ENCODE measurements at regions not wholly inside any gene's neighbourhood (a gene's known extent, or its start where the extent isn't known, plus 50 kb on each side); places are given as distances from the start of the nearest gene placed in this dataset.

GRCh38 chr2:33672896-33673295 is 73.8 kb upstream of the FAM98A start:
- DNase-seq (ENCODE audit: low read depth) = no peak
- TF ChIP-seq, protein P1, sequence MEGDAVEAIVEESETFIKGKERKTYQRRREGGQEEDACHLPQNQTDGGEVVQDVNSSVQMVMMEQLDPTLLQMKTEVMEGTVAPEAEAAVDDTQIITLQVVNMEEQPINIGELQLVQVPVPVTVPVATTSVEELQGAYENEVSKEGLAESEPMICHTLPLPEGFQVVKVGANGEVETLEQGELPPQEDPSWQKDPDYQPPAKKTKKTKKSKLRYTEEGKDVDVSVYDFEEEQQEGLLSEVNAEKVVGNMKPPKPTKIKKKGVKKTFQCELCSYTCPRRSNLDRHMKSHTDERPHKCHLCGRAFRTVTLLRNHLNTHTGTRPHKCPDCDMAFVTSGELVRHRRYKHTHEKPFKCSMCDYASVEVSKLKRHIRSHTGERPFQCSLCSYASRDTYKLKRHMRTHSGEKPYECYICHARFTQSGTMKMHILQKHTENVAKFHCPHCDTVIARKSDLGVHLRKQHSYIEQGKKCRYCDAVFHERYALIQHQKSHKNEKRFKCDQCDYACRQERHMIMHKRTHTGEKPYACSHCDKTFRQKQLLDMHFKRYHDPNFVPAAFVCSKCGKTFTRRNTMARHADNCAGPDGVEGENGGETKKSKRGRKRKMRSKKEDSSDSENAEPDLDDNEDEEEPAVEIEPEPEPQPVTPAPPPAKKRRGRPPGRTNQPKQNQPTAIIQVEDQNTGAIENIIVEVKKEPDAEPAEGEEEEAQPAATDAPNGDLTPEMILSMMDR (IDR thresholded peaks at IDR 0.05; ENCODE audit: insufficient read depth, low read depth, low read length, missing control alignments) = no peak
- H3K4me3 ChIP-seq (ENCODE audit: low read length) = no peak overlapping the region

DNA sequence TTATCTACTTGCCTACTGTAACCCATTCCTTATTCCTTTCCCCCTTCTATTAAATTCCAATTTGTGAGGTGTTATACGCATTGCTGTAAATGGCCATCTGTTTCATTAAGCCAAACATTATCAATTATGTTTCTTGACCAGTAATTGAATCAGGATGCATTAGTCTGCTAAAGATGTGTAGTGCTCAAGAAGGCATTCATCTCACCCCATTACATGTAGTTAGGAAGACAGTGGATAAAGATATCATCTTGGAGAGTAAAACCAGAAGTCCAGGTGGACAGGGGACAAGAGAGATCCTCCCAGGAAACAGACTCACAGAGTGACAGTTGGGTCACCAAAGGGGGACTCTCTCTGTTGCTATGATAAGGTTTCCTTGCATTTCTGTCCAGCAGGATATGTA is 73.3 kb upstream of the FAM98A start:
- no peak for DNase-seq (ENCODE audit: low read depth)
- TF ChIP-seq, protein P1 (IDR thresholded peaks at IDR 0.05; ENCODE audit: insufficient read depth, low read depth, low read length, missing control alignments) = no peak
- H3K4me3 ChIP-seq (ENCODE audit: low read length) = no peak overlapping the region

- H3K4me3 ChIP-seq (ENCODE audit: low read length) = no peak overlapping the region
- TF ChIP-seq, protein P1 (IDR thresholded peaks at IDR 0.05; ENCODE audit: insufficient read depth, low read depth, low read length, missing control alignments) = no peak
These were observed 72.1 kb upstream of the FAM98A start for GRCh38 chr2:33671198-33671597.

DNA sequence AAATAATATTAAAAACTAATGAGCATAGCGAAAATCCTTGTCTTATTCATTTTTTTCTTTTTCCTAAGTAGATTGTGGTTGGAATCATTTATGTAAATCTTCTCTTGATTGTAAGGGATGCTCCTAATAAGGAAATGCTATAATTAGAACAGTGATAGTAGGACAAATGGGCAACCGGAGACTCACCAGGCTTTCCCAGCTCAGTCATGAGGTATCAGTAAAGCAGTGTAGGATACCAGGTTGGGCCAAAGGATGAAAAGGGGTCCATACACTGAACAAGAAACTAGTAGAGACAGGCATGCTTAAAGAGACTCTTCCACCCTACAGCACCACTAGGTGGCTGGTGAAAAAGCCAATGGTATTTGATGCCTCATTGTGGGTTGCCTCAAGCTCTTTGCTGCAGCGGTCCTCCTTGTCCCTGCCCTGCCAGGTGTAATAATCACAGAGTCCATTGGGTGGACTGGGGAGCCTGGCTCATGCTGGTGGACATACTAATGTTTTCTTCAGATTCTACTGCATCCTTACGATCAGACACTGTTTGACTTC is 71.4 kb upstream of the FAM98A start:
- TF ChIP-seq, protein P1 (IDR thresholded peaks at IDR 0.05; ENCODE audit: insufficient read depth, low read depth, low read length, missing control alignments) = peak; percentile 13
- no peak overlapping the region for H3K4me3 ChIP-seq (ENCODE audit: low read length)
- peak; percentile 4 for DNase-seq (ENCODE audit: low read depth)

More at GRCh38 chr2:33671198-33671597, 72.1 kb upstream of the FAM98A start:
- DNase-seq (ENCODE audit: low read depth) = no peak

GRCh38 chr2:33666879-33667278 is 67.8 kb upstream of the FAM98A start:
- no peak for DNase-seq (ENCODE audit: low read depth)
- no peak overlapping the region for H3K4me3 ChIP-seq (ENCODE audit: low read length)
- TF ChIP-seq, protein P1 (IDR thresholded peaks at IDR 0.05; ENCODE audit: insufficient read depth, low read depth, low read length, missing control alignments) = no peak

DNA sequence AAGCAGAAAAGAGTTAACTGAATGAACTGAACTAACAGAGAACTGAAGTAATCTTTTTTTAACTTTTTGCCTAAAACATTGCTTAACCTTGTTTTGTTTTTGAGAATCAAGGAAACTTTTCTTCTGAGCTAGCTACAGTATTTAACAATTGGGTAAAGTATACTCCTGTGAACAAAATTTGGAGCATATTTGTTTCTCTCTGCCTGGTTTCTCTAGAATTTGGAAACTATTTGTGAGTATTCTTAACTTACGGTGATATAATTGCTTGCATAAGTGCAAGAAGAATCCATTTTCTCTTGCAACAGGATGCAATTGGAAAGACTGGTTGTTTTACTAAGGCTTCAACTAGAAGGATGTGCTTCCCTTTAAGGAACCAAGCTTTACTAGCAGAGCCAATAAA is 65.9 kb upstream of the FAM98A start:
- TF ChIP-seq, protein P1 (IDR thresholded peaks at IDR 0.05; ENCODE audit: insufficient read depth, low read depth, low read length, missing control alignments) = no peak
- DNase-seq (ENCODE audit: low read depth) = no peak
- H3K4me3 ChIP-seq (ENCODE audit: low read length) = no peak overlapping the region

DNA sequence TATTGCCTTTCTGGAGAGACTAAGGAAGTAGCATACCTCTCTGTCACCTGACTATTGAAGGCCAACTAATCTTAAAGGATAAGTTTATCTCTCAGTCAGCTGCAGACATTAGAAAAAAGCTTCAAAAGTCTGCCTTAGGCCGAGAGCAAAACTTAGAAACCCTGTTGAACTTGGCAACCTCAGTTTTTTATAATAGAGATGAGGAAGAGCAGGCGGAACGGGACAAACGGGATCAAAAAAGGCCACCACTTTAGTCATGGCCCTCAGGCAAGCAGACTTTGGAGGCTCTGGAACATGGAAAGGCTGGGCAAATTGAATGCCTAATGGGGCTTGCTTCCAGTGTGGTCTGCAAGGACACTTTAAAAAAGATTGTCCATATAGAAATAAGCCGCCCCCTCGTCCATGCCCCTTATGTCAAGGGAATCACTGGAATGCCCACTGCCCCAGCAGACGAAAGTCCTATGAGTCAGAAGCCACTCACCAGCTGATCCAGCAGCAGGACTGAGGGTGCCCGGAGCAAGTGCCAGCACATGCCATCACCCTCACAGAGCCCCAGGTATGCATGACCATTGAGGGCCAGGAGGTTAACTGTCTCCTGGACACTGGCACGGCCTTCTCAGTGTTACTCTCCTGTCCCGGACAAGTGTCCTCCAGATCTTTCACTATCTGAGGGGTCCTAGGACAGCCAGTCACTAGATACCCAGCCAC is 61.5 kb upstream of the FAM98A start:
- TF ChIP-seq, protein P1 (IDR thresholded peaks at IDR 0.05; ENCODE audit: insufficient read depth, low read depth, low read length, missing control alignments) = no peak
- peak; percentile 25 for DNase-seq (ENCODE audit: low read depth)
- H3K4me3 ChIP-seq (ENCODE audit: low read length) = no peak overlapping the region
